HG02763 (cell line): ENCODE measurements at regions not wholly inside any gene's neighbourhood (a gene's known extent, or its start where the extent isn't known, plus 50 kb on each side); places are given as distances from the start of the nearest gene placed in this dataset.
A peak's percentile ranks its signal among the peaks of the same experiment; 100 is the strongest.
"Not testable (repeated sequence)": the region's sequence is repeated elsewhere in the genome, so short reads cannot be mapped to it uniquely, and the experiment has no call there.

ENCODE experiments used
- ATAC-seq: cut with Tn5 transposase; IDR thresholded peaks from one replicate; pipeline ENCODE4 v1.9.1; 2021; ENCODE audit warnings: mild to moderate bottlenecking, moderate library complexity; ENCODE audit not compliant: unreplicated experiment

- ATAC-seq = no peak
These were observed 81.1 kb upstream of the MFGE8 start for GRCh38 chr15:88994286-88994685.

GRCh38 chr15:88995449-88995848 lies 82.3 kb upstream of the MFGE8 start:
- no peak for ATAC-seq

- no peak for ATAC-seq
These were observed 84.4 kb upstream of the MFGE8 start for GRCh38 chr15:88997531-88997930.

- no peak for ATAC-seq
These were observed 86.0 kb upstream of the MFGE8 start for GRCh38 chr15:88998980-88999713.

GRCh38 chr15:89001708-89002275 lies 86.5 kb upstream of the ABHD2 start:
- not testable (repeated sequence) for ATAC-seq

- ATAC-seq = peak; percentile 91
These were observed 85.9 kb upstream of the ABHD2 start for GRCh38 chr15:89002281-89002761.

GRCh38 chr15:89002830-89003229 lies 85.4 kb upstream of the ABHD2 start:
- ATAC-seq = no peak

- no peak for ATAC-seq
These were observed 84.2 kb upstream of the ABHD2 start for GRCh38 chr15:89003865-89004725.

- ATAC-seq = no peak
These were observed 83.6 kb upstream of the ABHD2 start for GRCh38 chr15:89004726-89005030.

- not testable (repeated sequence) for ATAC-seq
These were observed 80.7 kb upstream of the ABHD2 start for GRCh38 chr15:89007527-89007926.

GRCh38 chr15:89007989-89008388 lies 80.3 kb upstream of the ABHD2 start:
- no peak for ATAC-seq

GRCh38 chr15:89009080-89009479 lies 79.2 kb upstream of the ABHD2 start:
- no peak for ATAC-seq

GRCh38 chr15:89015412-89016097 lies 72.7 kb upstream of the ABHD2 start:
- ATAC-seq = no peak

- no peak for ATAC-seq
These were observed 71.7 kb upstream of the ABHD2 start for GRCh38 chr15:89016549-89017041.

GRCh38 chr15:89017370-89018066 lies 70.7 kb upstream of the ABHD2 start:
- ATAC-seq = peak; percentile 53

GRCh38 chr15:89018207-89018606 lies 70.0 kb upstream of the ABHD2 start:
- no peak for ATAC-seq

GRCh38 chr15:89019436-89019835 lies 68.8 kb upstream of the ABHD2 start:
- no peak for ATAC-seq

- no peak for ATAC-seq
These were observed 67.0 kb upstream of the ABHD2 start for GRCh38 chr15:89021224-89021623.

- not testable (repeated sequence) for ATAC-seq
These were observed 66.4 kb upstream of the ABHD2 start for GRCh38 chr15:89021886-89022285.

GRCh38 chr15:89023311-89023961 lies 64.8 kb upstream of the ABHD2 start:
- ATAC-seq = no peak
